Panc1 (cell line): ENCODE measurements at regions not wholly inside any gene's neighbourhood (a gene's known extent, or its start where the extent isn't known, plus 50 kb on each side); places are given as distances from the start of the nearest gene placed in this dataset.

Experiments
- ATAC-seq: fragments of 200-7000 bp; cut with Tn5 transposase; 2 replicates; pipeline ENCODE4 v1.9.1; 2020; ENCODE audit warnings: mild to moderate bottlenecking, moderate library complexity
- BruUV-seq: library from RNA; stranded (reverse); fragments of 400-500 nt; replicated peaks from 2 replicates; lab custom pipeline; 2021; lab: Mats Ljungman, UMichigan
- CTCF ChIA-PET: fragments of 300-600 bp; sonication (Branson Sonifier 250); formaldehyde crosslinking; loops from one replicate; lab custom pipeline; 2022; ENCODE audit warnings: antibody characterized with exemption; lab: Charles Lee
- POLR2A ChIA-PET: fragments of 300-600 bp; sonication (Branson Sonifier 250); formaldehyde crosslinking; loops from one replicate; lab custom pipeline; 2022; ENCODE audit warnings: antibody characterized with exemption; lab: Charles Lee
- DNase-seq: peaks from one replicate; pipeline ENCODE4 v3.0.0-alpha.2; 2010; ENCODE audit warnings: low read depth, low spot score
- H3K27ac ChIP-seq: 2 replicates; pipeline ENCODE4 v1.5.1; 2011; ENCODE audit warnings: mild to moderate bottlenecking, low read length, inconsistent platforms
- H3K27me3 ChIP-seq: fragments of 200-500 bp; sonication (Bioruptor generic); 2 replicates; pipeline ENCODE4 v1.6.0; 2014; ENCODE audit warnings: low read length, inconsistent platforms; ENCODE audit not compliant: control insufficient read depth, insufficient read depth
- H3K36me3 ChIP-seq: fragments of 200-500 bp; sonication (Bioruptor generic); 2 replicates; pipeline ENCODE4 v1.5.1; 2014; ENCODE audit warnings: inconsistent platforms, mild to moderate bottlenecking, low read length, moderate library complexity; ENCODE audit not compliant: control insufficient read depth, insufficient read depth
- H3K4me1 ChIP-seq: 2 replicates; pipeline ENCODE4 v1.5.1; 2011; ENCODE audit warnings: inconsistent platforms, mild to moderate bottlenecking, low read length, moderate library complexity; ENCODE audit not compliant: control insufficient read depth, insufficient read depth
- H3K4me3 ChIP-seq, 2 experiments: 2 replicates each; pipeline ENCODE4 v1.5.1; 2011 to 2012; ENCODE audit warnings: low read depth in 2 of 2, low read length in 2 of 2, mild to moderate bottlenecking in 2 of 2, inconsistent platforms in 1 of 2, moderate library complexity in 1 of 2
- H3K9me3 ChIP-seq: fragments of 200-500 bp; sonication (Bioruptor generic); 2 replicates; pipeline ENCODE4 v1.5.1; 2014; ENCODE audit warnings: low read depth, mild to moderate bottlenecking, inconsistent platforms, low read length, moderate library complexity; ENCODE audit not compliant: control insufficient read depth, insufficient read depth
- CTCF ChIP-seq: fragments of 450-650 bp; IDR thresholded peaks from 2 replicates; pipeline ENCODE4 v1.5.1; 2017; ENCODE audit warnings: mild to moderate bottlenecking
- POLR2AphosphoS5 ChIP-seq: IDR thresholded peaks from 2 replicates; pipeline ENCODE4 v1.6.1; 2012; ENCODE audit warnings: mild to moderate bottlenecking, low read depth, low read length, moderate library complexity
- REST ChIP-seq, 2 experiments: IDR thresholded peaks; 2 replicates each; pipeline ENCODE4 v1.6.1; 2011 to 2012; ENCODE audit warnings: low read depth in 2 of 2, control low read depth in 1 of 2, low read length in 1 of 2, mild to moderate bottlenecking in 1 of 2, moderate library complexity in 1 of 2; ENCODE audit not compliant: insufficient read depth in 1 of 2
- SIN3A ChIP-seq: IDR thresholded peaks from 2 replicates; pipeline ENCODE4 v1.6.1; 2012; ENCODE audit warnings: low read depth, mild to moderate bottlenecking, low read length, moderate library complexity, borderline replicate concordance; ENCODE audit not compliant: insufficient read depth
- TCF7L2 ChIP-seq: IDR thresholded peaks from 2 replicates; pipeline ENCODE4 v1.6.1; 2011; ENCODE audit warnings: mild to moderate bottlenecking, low read depth, low read length, inconsistent platforms
- in situ Hi-C: cut with HindIII; loops from 2 replicates; pipeline ENCODE4 v1.10.0; 2016; ENCODE audit warnings: low sequenced_read_pairs, low pct_unique_long_range_greater_than_20kb
- intact Hi-C: fragments of 100-400 bp; cut with micrococcal nuclease; formaldehyde crosslinking; loops from one replicate; pipeline ENCODE4 v1.10.0; 2022; ENCODE audit not compliant: unreplicated experiment

GRCh38 chrX:39835776-39836175 lies 262.0 kb downstream of the BCOR start:
- no peaks in the 10 kb centered on the region for H3K36me3 ChIP-seq
- DNase-seq (no peak), ATAC-seq (no peak)
- no peak overlapping the region for H3K4me3 ChIP-seq
- ChIA-PET CTCF (no interaction called here), POLR2A (no interaction called here)
- no peak for TF ChIP-seq TCF7L2
- TF ChIP-seq POLR2AphosphoS5: no peak
- no peak for TF ChIP-seq CTCF
- TF ChIP-seq REST (IDR thresholded peaks at IDR 0.05; ENCODE audit: insufficient read depth in 1 of 2, low read depth in 2 of 2, low read length in 1 of 2): no peak
- TF ChIP-seq SIN3A: no peak
- intact Hi-C loops: no loop called here
- no peaks in the 10 kb centered on the region for H3K9me3 ChIP-seq
- no peaks in the 10 kb centered on the region for H3K27me3 ChIP-seq
- H3K27ac ChIP-seq: no peak overlapping the region
- BruUV-seq: no TSS peak
- H3K4me1 ChIP-seq: no peaks in the 10 kb centered on the region
- in situ Hi-C loops: no loop called here

- POLR2A ChIA-PET: no interaction called here
- ATAC-seq (no peak), DNase-seq (no peak)
- H3K27me3 ChIP-seq: no peaks in the 10 kb centered on the region
- in situ Hi-C loops (no loop called here), intact Hi-C loops (no loop called here)
- H3K36me3 ChIP-seq: no peaks in the 10 kb centered on the region
- no peaks in the 10 kb centered on the region for H3K9me3 ChIP-seq
- no TSS peak for BruUV-seq
- TF ChIP-seq TCF7L2: no peak
- TF ChIP-seq CTCF: no peak
- no peak for TF ChIP-seq SIN3A
- TF ChIP-seq POLR2AphosphoS5: no peak
- no peak for TF ChIP-seq REST (IDR thresholded peaks at IDR 0.05; ENCODE audit: insufficient read depth in 1 of 2, low read depth in 2 of 2, low read length in 1 of 2)
- CTCF ChIA-PET: no interaction called here
- H3K27ac ChIP-seq: no peak overlapping the region
- H3K4me1 ChIP-seq: no peaks in the 10 kb centered on the region
- H3K4me3 ChIP-seq: no peak overlapping the region
These were observed 260.8 kb downstream of the BCOR start for GRCh38 chrX:39836802-39837420.
